ENCODE measurements at regions not wholly inside any gene's neighbourhood (a gene's known extent, or its start where the extent isn't known, plus 50 kb on each side); places are given as distances from the start of the nearest gene placed in this dataset.
A peak's percentile ranks its signal among the peaks of the same experiment; 100 is the strongest.

DNA sequence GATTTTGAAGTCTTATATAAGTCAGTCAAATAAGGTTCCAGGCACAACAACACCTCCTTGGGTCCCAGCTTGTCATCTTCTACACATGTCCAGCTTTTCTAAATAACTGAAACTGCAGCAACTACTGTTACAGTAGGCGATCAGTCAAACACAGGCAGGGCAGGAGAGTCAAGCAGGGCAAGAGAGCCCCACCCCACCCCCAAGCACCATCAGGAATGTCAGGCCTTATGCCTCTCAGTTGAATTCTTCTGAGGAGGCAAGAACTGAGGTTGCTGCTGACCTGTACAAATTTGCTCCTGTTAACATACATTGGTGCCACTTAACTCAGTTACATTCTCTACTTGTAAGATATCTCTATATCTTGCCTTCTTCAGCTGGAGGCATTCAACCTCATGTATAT lies 608.8 kb upstream of the PCDH10 start:
- FAIRE-seq (no peak), DNase-seq (ENCODE audit: low read depth) (no peak)
- H3K36me3 ChIP-seq (ENCODE audit: control insufficient read depth, insufficient read depth, low read length), result no peaks in the 10 kb centered on the region
- TF ChIP-seq CTCF (IDR thresholded peaks at IDR 0.05; ENCODE audit: insufficient read depth, low read length, severe bottlenecking), result no peak
- no peak overlapping the region for H3K4me3 ChIP-seq (ENCODE audit: low read depth, low read length)
- H3K27me3 ChIP-seq (ENCODE audit: control insufficient read depth, insufficient read depth, low read length), result no peaks in the 10 kb centered on the region

- no peak overlapping the region for H3K4me3 ChIP-seq (ENCODE audit: low read depth, low read length)
- no peak for TF ChIP-seq CTCF (IDR thresholded peaks at IDR 0.05; ENCODE audit: insufficient read depth, low read length, severe bottlenecking)
- FAIRE-seq (no peak), DNase-seq (ENCODE audit: low read depth) (no peak)
- no peaks in the 10 kb centered on the region for H3K36me3 ChIP-seq (ENCODE audit: control insufficient read depth, insufficient read depth, low read length)
- no peaks in the 10 kb centered on the region for H3K27me3 ChIP-seq (ENCODE audit: control insufficient read depth, insufficient read depth, low read length)
Measured at GRCh38 chr4:132540797-132541196, 608.3 kb upstream of the PCDH10 start.

DNA sequence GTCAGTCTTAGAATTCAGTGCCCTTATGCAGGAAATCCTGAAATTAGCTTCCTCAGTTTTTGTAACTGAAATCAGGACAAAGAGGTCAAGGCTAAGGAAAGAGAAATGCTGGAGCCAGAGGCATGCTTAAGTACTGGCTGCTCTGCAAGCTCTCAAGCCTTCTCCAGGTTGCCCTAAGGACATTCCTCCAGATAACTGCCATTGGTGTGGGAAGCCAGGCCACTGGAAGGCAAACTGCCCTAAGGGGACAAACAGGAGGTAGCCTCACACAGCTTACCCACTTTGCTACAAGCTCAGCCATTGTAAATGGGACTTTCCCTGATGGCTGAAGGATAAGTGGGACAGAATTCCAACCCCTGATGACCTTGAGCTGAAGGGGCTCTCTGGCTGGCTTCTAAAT lies 606.9 kb upstream of the PCDH10 start:
- DNase-seq (ENCODE audit: low read depth) (no peak), FAIRE-seq (no peak)
- no peak for TF ChIP-seq CTCF (IDR thresholded peaks at IDR 0.05; ENCODE audit: insufficient read depth, low read length, severe bottlenecking)
- H3K4me3 ChIP-seq (ENCODE audit: low read depth, low read length), result no peak overlapping the region
- no peaks in the 10 kb centered on the region for H3K36me3 ChIP-seq (ENCODE audit: control insufficient read depth, insufficient read depth, low read length)
- no peaks in the 10 kb centered on the region for H3K27me3 ChIP-seq (ENCODE audit: control insufficient read depth, insufficient read depth, low read length)

GRCh38 chr4:132548463-132548862 lies 600.6 kb upstream of the PCDH10 start:
- H3K27me3 ChIP-seq (ENCODE audit: control insufficient read depth, insufficient read depth, low read length), result no peaks in the 10 kb centered on the region
- no peak overlapping the region for H3K4me3 ChIP-seq (ENCODE audit: low read depth, low read length)
- no peaks in the 10 kb centered on the region for H3K36me3 ChIP-seq (ENCODE audit: control insufficient read depth, insufficient read depth, low read length)
- no peak for TF ChIP-seq CTCF (IDR thresholded peaks at IDR 0.05; ENCODE audit: insufficient read depth, low read length, severe bottlenecking)
- DNase-seq (ENCODE audit: low read depth), result no peak
- FAIRE-seq, result no peak

GRCh38 chr4:132556316-132556715 lies 592.8 kb upstream of the PCDH10 start:
- no peaks in the 10 kb centered on the region for H3K27me3 ChIP-seq (ENCODE audit: control insufficient read depth, insufficient read depth, low read length)
- no peak for DNase-seq (ENCODE audit: low read depth)
- no peaks in the 10 kb centered on the region for H3K36me3 ChIP-seq (ENCODE audit: control insufficient read depth, insufficient read depth, low read length)
- H3K4me3 ChIP-seq (ENCODE audit: low read depth, low read length), result no peak overlapping the region
- peak; percentile 79 for FAIRE-seq
- no peak for TF ChIP-seq CTCF (IDR thresholded peaks at IDR 0.05; ENCODE audit: insufficient read depth, low read length, severe bottlenecking)

DNA sequence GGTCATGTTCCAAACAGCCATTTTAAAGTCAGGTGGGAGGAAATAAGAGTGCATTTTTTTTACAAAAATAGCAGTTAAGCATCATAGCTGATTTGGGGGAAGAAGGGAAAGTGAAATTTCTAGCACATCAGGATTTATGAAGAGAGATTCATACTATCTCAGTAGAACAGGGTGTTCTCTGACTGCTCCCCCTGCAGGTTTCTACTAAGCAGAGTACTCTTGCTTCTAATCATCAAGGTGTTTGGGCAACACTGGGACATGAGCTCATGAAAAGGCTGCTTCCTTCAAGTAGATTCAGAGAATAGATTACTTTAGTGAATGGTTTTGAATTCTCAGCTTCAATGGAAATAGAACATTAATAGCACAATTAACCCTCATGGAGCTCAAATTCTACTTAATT lies 591.4 kb upstream of the PCDH10 start:
- no peak for TF ChIP-seq CTCF (IDR thresholded peaks at IDR 0.05; ENCODE audit: insufficient read depth, low read length, severe bottlenecking)
- Histone ChIP-seq H3K27me3 (ENCODE audit: control insufficient read depth, insufficient read depth, low read length) (no peaks in the 10 kb centered on the region), H3K4me3 (ENCODE audit: low read depth, low read length) (no peak overlapping the region), H3K36me3 (ENCODE audit: control insufficient read depth, insufficient read depth, low read length) (no peaks in the 10 kb centered on the region)
- DNase-seq (ENCODE audit: low read depth) (peak; percentile 2), FAIRE-seq (no peak)
